ENCODE measurements at regions not wholly inside any gene's neighbourhood (a gene's known extent, or its start where the extent isn't known, plus 50 kb on each side); places are given as distances from the start of the nearest gene placed in this dataset.

DNA sequence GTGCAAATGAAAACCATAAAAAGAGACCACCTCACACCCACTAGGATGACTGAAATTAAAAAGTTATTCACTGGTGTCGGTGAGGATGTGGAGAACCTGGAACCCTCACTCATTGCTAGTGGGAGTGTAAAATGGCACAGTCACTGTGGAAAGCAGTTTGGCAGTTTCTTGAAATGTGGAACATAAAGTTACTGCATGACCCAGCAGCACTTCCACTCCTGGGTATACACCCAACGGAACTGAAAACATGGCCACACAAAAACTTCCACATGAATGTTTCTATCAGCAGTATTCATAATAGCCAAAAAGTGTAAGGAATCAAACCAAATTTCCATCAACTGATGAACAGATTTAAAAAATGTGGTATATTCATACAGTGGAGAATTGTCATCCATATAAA is 65.1 kb upstream of the SLC66A3 start:
- no peak for DNase-seq
- no peaks in the 10 kb centered on the region for H3K36me3 ChIP-seq (replicated peaks in 1 of 2; ENCODE audit: control insufficient read depth in 1 of 2, insufficient read depth in 2 of 2, low read length in 1 of 2)
- ChIA-PET CTCF (interaction anchor here (1.0 to 1.2 kb wide), 2 partner anchors 42 to 258 kb away, joined by 3 to 6 read pairs; no protein-coding TSS in a partner anchor), POLR2A (no interaction called here)
- H3K27me3 ChIP-seq (ENCODE audit: insufficient read depth), result no peaks in the 10 kb centered on the region; the same call in 1 of the 2 replicates
- no peaks in the 10 kb centered on the region for H3F3A ChIP-seq (replicated peaks; ENCODE audit: insufficient read depth)
- no peak overlapping the region for H3K4me3 ChIP-seq (ENCODE audit: low read depth in 2 of 2, low read length in 1 of 2)
- H4K20me1 ChIP-seq (ENCODE audit: insufficient read depth), result no peaks in the 10 kb centered on the region
- H2AFZ ChIP-seq (ENCODE audit: low read depth), result no peak overlapping the region
- H3K4me2 ChIP-seq, result no peak overlapping the region
- 83% methylated on average over 2 of the region's 2 CpGs for WGBS (ENCODE audit: low lambda C conversion rate)
- no peak overlapping the region for H3K27ac ChIP-seq (ENCODE audit: low read depth in 2 of 2, low read length in 1 of 2)
- no peak for TF ChIP-seq EZH2phosphoT487 (IDR thresholded peaks at IDR 0.05; ENCODE audit: borderline replicate concordance, low read depth)
- no peak for TF ChIP-seq JUND (IDR thresholded peaks at IDR 0.05)
- no peak for TF ChIP-seq NFIC (IDR thresholded peaks at IDR 0.05; ENCODE audit: borderline replicate concordance)
- no peak for TF ChIP-seq GATA2 (CRISPR knock-in tag; IDR thresholded peaks at IDR 0.05)
- TF ChIP-seq NRF1 (IDR thresholded peaks at IDR 0.05; ENCODE audit: low read depth, low read length), result no peak
- no peak for TF ChIP-seq USF2 (IDR thresholded peaks at IDR 0.05; ENCODE audit: borderline replicate concordance, low read depth, low read length)
- TF ChIP-seq, protein P1, sequence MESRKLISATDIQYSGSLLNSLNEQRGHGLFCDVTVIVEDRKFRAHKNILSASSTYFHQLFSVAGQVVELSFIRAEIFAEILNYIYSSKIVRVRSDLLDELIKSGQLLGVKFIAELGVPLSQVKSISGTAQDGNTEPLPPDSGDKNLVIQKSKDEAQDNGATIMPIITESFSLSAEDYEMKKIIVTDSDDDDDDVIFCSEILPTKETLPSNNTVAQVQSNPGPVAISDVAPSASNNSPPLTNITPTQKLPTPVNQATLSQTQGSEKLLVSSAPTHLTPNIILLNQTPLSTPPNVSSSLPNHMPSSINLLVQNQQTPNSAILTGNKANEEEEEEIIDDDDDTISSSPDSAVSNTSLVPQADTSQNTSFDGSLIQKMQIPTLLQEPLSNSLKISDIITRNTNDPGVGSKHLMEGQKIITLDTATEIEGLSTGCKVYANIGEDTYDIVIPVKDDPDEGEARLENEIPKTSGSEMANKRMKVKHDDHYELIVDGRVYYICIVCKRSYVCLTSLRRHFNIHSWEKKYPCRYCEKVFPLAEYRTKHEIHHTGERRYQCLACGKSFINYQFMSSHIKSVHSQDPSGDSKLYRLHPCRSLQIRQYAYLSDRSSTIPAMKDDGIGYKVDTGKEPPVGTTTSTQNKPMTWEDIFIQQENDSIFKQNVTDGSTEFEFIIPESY (IDR thresholded peaks at IDR 0.05; ENCODE audit: borderline replicate concordance, low read depth), result no peak
- no peak for TF ChIP-seq POLR2AphosphoS5 (IDR thresholded peaks at IDR 0.05; ENCODE audit: low read depth, low read length)
- no peak for TF ChIP-seq FOXJ3 (CRISPR knock-in tag; IDR thresholded peaks at IDR 0.05)
- no peak for TF ChIP-seq FOSL2 (IDR thresholded peaks at IDR 0.05; ENCODE audit: borderline replicate concordance, low read depth)
- no peak for TF ChIP-seq REST (IDR thresholded peaks at IDR 0.05; ENCODE audit: low read depth, low read length)
- no peak for TF ChIP-seq RXRA (IDR thresholded peaks at IDR 0.05; ENCODE audit: borderline replicate concordance, low read depth)
- no peak for TF ChIP-seq SIN3A (IDR thresholded peaks at IDR 0.05; ENCODE audit: borderline replicate concordance, low read depth, low read length)
- TF ChIP-seq RAD21 (IDR thresholded peaks at IDR 0.05; ENCODE audit: low read length), result no peak
- no peak for TF ChIP-seq IRF3 (IDR thresholded peaks at IDR 0.05; ENCODE audit: low read depth, low read length)
- TF ChIP-seq, protein P2, sequence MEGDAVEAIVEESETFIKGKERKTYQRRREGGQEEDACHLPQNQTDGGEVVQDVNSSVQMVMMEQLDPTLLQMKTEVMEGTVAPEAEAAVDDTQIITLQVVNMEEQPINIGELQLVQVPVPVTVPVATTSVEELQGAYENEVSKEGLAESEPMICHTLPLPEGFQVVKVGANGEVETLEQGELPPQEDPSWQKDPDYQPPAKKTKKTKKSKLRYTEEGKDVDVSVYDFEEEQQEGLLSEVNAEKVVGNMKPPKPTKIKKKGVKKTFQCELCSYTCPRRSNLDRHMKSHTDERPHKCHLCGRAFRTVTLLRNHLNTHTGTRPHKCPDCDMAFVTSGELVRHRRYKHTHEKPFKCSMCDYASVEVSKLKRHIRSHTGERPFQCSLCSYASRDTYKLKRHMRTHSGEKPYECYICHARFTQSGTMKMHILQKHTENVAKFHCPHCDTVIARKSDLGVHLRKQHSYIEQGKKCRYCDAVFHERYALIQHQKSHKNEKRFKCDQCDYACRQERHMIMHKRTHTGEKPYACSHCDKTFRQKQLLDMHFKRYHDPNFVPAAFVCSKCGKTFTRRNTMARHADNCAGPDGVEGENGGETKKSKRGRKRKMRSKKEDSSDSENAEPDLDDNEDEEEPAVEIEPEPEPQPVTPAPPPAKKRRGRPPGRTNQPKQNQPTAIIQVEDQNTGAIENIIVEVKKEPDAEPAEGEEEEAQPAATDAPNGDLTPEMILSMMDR (IDR thresholded peaks at IDR 0.05), result no peak
- no peak for TF ChIP-seq MXI1 (IDR thresholded peaks at IDR 0.05; ENCODE audit: low read depth, low read length)
- TF ChIP-seq TAF1 (IDR thresholded peaks at IDR 0.05; ENCODE audit: borderline replicate concordance, low read depth, low read length), result no peak
- no peak for TF ChIP-seq MAX (IDR thresholded peaks at IDR 0.05; ENCODE audit: low read depth)
- TF ChIP-seq SMC3 (IDR thresholded peaks at IDR 0.05; ENCODE audit: low read depth, low read length), result no peak
- no peak overlapping the region for H3K9ac ChIP-seq
- no peaks in the 10 kb centered on the region for H3K4me1 ChIP-seq (ENCODE audit: control insufficient read depth in 1 of 2, insufficient read depth in 2 of 2, low read depth in 1 of 2, low read length in 1 of 2)
- H3K9me2 ChIP-seq, result no peaks in the 10 kb centered on the region
- H3K9me3 ChIP-seq, result no peaks in the 10 kb centered on the region
- H3K79me2 ChIP-seq (ENCODE audit: insufficient read depth), result no peaks in the 10 kb centered on the region

Data from SK-N-SH (cell line).